GM23338 (cell line): ENCODE measurements at regions not wholly inside any gene's neighbourhood (a gene's known extent, or its start where the extent isn't known, plus 50 kb on each side); places are given as distances from the start of the nearest gene placed in this dataset.

Source experiments
- ATAC-seq: fragments of 200-7000 bp; cut with Tn5 transposase; 3 replicates; pipeline ENCODE4 v1.9.1; 2020
- DNase-seq: peaks from one replicate; pipeline ENCODE4 v3.0.0-alpha.2; 2015; ENCODE audit warnings: low spot score
- H2AFZ ChIP-seq: fragments of 200-600 bp; sonication (generic); 2 replicates; pipeline ENCODE4 v1.8.0; 2016; ENCODE audit warnings: antibody characterized with exemption, mild to moderate bottlenecking, moderate library complexity
- H3F3A ChIP-seq: fragments of 200-600 bp; sonication (generic); replicated peaks from 2 replicates; pipeline ENCODE4 v1.8.0; 2017; ENCODE audit warnings: antibody characterized with exemption, mixed run types, low read depth
- H3K27ac ChIP-seq: fragments of 200-600 bp; sonication (generic); 2 replicates; pipeline ENCODE4 v1.6.1; 2016; ENCODE audit warnings: low read depth
- H3K27me3 ChIP-seq: fragments of 200-600 bp; sonication (generic); 2 replicates; pipeline ENCODE4 v1.8.0; 2016; ENCODE audit warnings: mild to moderate bottlenecking, mixed run types, moderate library complexity; ENCODE audit not compliant: insufficient read depth
- H3K36me3 ChIP-seq: fragments of 200-600 bp; sonication (generic); 2 replicates; pipeline ENCODE4 v1.8.0; 2016; ENCODE audit warnings: mild to moderate bottlenecking; ENCODE audit not compliant: insufficient read depth
- H3K4me1 ChIP-seq: fragments of 200-600 bp; sonication (generic); 2 replicates; pipeline ENCODE4 v1.8.0; 2016; ENCODE audit warnings: mild to moderate bottlenecking, moderate library complexity; ENCODE audit not compliant: insufficient read depth
- H3K4me2 ChIP-seq: fragments of 200-600 bp; sonication (generic); 2 replicates; pipeline ENCODE4 v1.7.1; 2017; ENCODE audit warnings: mixed run types
- H3K4me3 ChIP-seq: fragments of 200-600 bp; sonication (generic); 2 replicates; pipeline ENCODE4 v1.6.1; 2016; ENCODE audit warnings: mixed run types
- H3K79me2 ChIP-seq: fragments of 200-600 bp; sonication (generic); replicated peaks from 2 replicates; pipeline ENCODE4 v1.8.0; 2017; ENCODE audit warnings: mild to moderate bottlenecking; ENCODE audit not compliant: insufficient read depth
- H3K9me2 ChIP-seq: fragments of 200-600 bp; sonication (generic); 2 replicates; pipeline ENCODE4 v1.8.0; 2017; ENCODE audit not compliant: insufficient read depth
- H4K20me1 ChIP-seq: fragments of 200-600 bp; sonication (generic); replicated peaks from 2 replicates; pipeline ENCODE4 v1.8.0; 2017; ENCODE audit warnings: mild to moderate bottlenecking; ENCODE audit not compliant: insufficient read depth
- H3K27ac Mint-ChIP-seq: 2 replicates; pipeline ENCODE4 v1.8.0; 2020; ENCODE audit warnings: inconsistent platforms, mild to moderate bottlenecking, moderate library complexity, mixed read lengths
- H3K27me3 Mint-ChIP-seq: 3 replicates; pipeline ENCODE4 v1.8.0; 2022; ENCODE audit warnings: low read depth, mild to moderate bottlenecking, moderate library complexity, mixed read lengths, inconsistent platforms; ENCODE audit not compliant: insufficient read depth, poor library complexity
- H3K36me3 Mint-ChIP-seq: 3 replicates; pipeline ENCODE4 v1.8.0; 2021; ENCODE audit warnings: low read depth, mild to moderate bottlenecking, inconsistent platforms, moderate library complexity, mixed read lengths
- H3K4me1 Mint-ChIP-seq: 3 replicates; pipeline ENCODE4 v1.8.0; 2020; ENCODE audit warnings: mild to moderate bottlenecking, inconsistent platforms, mixed read lengths
- H3K4me3 Mint-ChIP-seq: 3 replicates; pipeline ENCODE4 v1.8.0; 2021; ENCODE audit warnings: moderate library complexity, mild to moderate bottlenecking, inconsistent platforms, mixed read lengths
- H3K9me3 Mint-ChIP-seq: 3 replicates; pipeline ENCODE4 v1.8.0; 2020; ENCODE audit warnings: moderate library complexity, mild to moderate bottlenecking, inconsistent platforms, mixed read lengths
- CREB1 ChIP-seq: fragments of 250-450 bp; sonication (Bioruptor Pico); IDR thresholded peaks from 2 replicates; pipeline ENCODE4 v1.5.0; 2020; ENCODE audit warnings: low read depth, mild to moderate bottlenecking, moderate library complexity
- EZH2phosphoT487 ChIP-seq: fragments of 200-600 bp; sonication (generic); IDR thresholded peaks from one replicate; pipeline ENCODE4 v1.8.1; 2018; ENCODE audit warnings: antibody characterized with exemption; ENCODE audit not compliant: unreplicated experiment
- JUNB ChIP-seq: IDR thresholded peaks from one replicate; pipeline ENCODE4 v1.6.1; 2016; ENCODE audit warnings: antibody characterized with exemption; ENCODE audit not compliant: unreplicated experiment
- NANOG ChIP-seq: IDR thresholded peaks from 2 replicates; pipeline ENCODE4 v1.6.1; 2016; ENCODE audit warnings: antibody characterized with exemption, borderline replicate concordance
- POLR2AphosphoS5 ChIP-seq: IDR thresholded peaks from 2 replicates; pipeline ENCODE4 v1.6.1; 2016; ENCODE audit warnings: antibody characterized with exemption, low read depth
- STAT1 ChIP-seq: IDR thresholded peaks from one replicate; pipeline ENCODE4 v1.6.1; 2016; ENCODE audit warnings: antibody characterized with exemption; ENCODE audit not compliant: unreplicated experiment
- TF ChIP-seq, protein P1 (sequence below): IDR thresholded peaks from one replicate; pipeline ENCODE4 v1.6.1; 2018; ENCODE audit warnings: antibody characterized with exemption; ENCODE audit not compliant: unreplicated experiment
- TF ChIP-seq, protein P2 (sequence below): fragments of 250-450 bp; sonication (Bioruptor Pico); IDR thresholded peaks from 2 replicates; pipeline ENCODE4 v1.5.0; 2020; ENCODE audit warnings: mild to moderate bottlenecking, moderate library complexity
- TF ChIP-seq, protein P3 (sequence below): IDR thresholded peaks from 2 replicates; pipeline ENCODE4 v1.6.1; 2016; ENCODE audit warnings: antibody characterized with exemption

DNA sequence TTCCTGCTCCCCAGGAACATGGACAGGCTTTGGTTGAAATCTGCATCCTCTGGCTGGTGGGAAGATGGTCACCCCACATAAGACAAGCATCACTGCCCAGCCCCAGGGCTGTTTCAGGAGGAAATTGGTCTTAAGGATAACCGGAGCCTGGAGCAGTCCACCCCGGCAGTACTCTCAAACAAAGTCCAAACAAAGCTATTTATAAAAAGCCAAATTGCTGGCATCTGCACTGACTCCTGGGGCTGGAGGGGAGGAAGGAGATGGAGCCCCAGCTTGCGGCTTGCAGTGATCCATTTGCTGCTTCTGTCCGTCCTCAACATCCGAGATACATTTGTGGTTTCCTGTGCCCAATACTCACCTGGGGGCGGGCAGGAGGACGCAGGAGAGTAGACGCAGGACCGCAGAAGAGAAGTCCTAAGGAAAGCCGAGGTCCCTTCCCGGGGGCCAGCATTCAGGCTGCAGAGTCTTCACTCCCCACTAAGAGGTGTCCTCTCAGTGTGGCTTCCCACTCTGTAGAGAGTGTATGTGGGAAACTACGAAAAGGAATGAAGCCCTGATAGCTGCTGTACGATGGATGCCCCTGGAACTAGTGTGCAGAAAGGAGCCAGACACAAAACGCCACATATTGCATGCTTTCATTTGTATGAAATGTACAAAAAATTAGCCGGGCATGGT lies 107.3 kb upstream of the FGF3 start:
- peaks cover 6% of the 10 kb centered on the region; the same call in 2 of the 3 replicates for H3K4me1 Mint-ChIP-seq
- no peaks in the 10 kb centered on the region for H3K36me3 Mint-ChIP-seq
- H3K4me3 ChIP-seq, result no peak overlapping the region
- H3K79me2 ChIP-seq, result no peaks in the 10 kb centered on the region
- no peak overlapping the region for H3K4me3 Mint-ChIP-seq
- no peak overlapping the region for H3K27ac Mint-ChIP-seq
- H2AFZ ChIP-seq, result no peak overlapping the region
- H4K20me1 ChIP-seq, result no peaks in the 10 kb centered on the region
- ATAC-seq (no peak), DNase-seq (no peak)
- no peak overlapping the region for H3K4me2 ChIP-seq
- H3K9me2 ChIP-seq, result no peaks in the 10 kb centered on the region
- H3K9me3 Mint-ChIP-seq, result no peaks in the 10 kb centered on the region
- H3F3A ChIP-seq, result no peaks in the 10 kb centered on the region
- no peaks in the 10 kb centered on the region for H3K27me3 ChIP-seq
- no peaks in the 10 kb centered on the region for H3K4me1 ChIP-seq
- H3K27ac ChIP-seq, result no peak overlapping the region
- no peaks in the 10 kb centered on the region for H3K36me3 ChIP-seq
- peaks cover 4% of the 10 kb centered on the region for H3K27me3 Mint-ChIP-seq
- TF ChIP-seq EZH2phosphoT487 (no peak), NANOG (no peak), JUNB (no peak), POLR2AphosphoS5 (no peak), CREB1 (CRISPR knock-in tag) (no peak), STAT1 (no peak)
- TF ChIP-seq, protein P1, sequence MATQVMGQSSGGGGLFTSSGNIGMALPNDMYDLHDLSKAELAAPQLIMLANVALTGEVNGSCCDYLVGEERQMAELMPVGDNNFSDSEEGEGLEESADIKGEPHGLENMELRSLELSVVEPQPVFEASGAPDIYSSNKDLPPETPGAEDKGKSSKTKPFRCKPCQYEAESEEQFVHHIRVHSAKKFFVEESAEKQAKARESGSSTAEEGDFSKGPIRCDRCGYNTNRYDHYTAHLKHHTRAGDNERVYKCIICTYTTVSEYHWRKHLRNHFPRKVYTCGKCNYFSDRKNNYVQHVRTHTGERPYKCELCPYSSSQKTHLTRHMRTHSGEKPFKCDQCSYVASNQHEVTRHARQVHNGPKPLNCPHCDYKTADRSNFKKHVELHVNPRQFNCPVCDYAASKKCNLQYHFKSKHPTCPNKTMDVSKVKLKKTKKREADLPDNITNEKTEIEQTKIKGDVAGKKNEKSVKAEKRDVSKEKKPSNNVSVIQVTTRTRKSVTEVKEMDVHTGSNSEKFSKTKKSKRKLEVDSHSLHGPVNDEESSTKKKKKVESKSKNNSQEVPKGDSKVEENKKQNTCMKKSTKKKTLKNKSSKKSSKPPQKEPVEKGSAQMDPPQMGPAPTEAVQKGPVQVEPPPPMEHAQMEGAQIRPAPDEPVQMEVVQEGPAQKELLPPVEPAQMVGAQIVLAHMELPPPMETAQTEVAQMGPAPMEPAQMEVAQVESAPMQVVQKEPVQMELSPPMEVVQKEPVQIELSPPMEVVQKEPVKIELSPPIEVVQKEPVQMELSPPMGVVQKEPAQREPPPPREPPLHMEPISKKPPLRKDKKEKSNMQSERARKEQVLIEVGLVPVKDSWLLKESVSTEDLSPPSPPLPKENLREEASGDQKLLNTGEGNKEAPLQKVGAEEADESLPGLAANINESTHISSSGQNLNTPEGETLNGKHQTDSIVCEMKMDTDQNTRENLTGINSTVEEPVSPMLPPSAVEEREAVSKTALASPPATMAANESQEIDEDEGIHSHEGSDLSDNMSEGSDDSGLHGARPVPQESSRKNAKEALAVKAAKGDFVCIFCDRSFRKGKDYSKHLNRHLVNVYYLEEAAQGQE, result no peak
- TF ChIP-seq, protein P2, sequence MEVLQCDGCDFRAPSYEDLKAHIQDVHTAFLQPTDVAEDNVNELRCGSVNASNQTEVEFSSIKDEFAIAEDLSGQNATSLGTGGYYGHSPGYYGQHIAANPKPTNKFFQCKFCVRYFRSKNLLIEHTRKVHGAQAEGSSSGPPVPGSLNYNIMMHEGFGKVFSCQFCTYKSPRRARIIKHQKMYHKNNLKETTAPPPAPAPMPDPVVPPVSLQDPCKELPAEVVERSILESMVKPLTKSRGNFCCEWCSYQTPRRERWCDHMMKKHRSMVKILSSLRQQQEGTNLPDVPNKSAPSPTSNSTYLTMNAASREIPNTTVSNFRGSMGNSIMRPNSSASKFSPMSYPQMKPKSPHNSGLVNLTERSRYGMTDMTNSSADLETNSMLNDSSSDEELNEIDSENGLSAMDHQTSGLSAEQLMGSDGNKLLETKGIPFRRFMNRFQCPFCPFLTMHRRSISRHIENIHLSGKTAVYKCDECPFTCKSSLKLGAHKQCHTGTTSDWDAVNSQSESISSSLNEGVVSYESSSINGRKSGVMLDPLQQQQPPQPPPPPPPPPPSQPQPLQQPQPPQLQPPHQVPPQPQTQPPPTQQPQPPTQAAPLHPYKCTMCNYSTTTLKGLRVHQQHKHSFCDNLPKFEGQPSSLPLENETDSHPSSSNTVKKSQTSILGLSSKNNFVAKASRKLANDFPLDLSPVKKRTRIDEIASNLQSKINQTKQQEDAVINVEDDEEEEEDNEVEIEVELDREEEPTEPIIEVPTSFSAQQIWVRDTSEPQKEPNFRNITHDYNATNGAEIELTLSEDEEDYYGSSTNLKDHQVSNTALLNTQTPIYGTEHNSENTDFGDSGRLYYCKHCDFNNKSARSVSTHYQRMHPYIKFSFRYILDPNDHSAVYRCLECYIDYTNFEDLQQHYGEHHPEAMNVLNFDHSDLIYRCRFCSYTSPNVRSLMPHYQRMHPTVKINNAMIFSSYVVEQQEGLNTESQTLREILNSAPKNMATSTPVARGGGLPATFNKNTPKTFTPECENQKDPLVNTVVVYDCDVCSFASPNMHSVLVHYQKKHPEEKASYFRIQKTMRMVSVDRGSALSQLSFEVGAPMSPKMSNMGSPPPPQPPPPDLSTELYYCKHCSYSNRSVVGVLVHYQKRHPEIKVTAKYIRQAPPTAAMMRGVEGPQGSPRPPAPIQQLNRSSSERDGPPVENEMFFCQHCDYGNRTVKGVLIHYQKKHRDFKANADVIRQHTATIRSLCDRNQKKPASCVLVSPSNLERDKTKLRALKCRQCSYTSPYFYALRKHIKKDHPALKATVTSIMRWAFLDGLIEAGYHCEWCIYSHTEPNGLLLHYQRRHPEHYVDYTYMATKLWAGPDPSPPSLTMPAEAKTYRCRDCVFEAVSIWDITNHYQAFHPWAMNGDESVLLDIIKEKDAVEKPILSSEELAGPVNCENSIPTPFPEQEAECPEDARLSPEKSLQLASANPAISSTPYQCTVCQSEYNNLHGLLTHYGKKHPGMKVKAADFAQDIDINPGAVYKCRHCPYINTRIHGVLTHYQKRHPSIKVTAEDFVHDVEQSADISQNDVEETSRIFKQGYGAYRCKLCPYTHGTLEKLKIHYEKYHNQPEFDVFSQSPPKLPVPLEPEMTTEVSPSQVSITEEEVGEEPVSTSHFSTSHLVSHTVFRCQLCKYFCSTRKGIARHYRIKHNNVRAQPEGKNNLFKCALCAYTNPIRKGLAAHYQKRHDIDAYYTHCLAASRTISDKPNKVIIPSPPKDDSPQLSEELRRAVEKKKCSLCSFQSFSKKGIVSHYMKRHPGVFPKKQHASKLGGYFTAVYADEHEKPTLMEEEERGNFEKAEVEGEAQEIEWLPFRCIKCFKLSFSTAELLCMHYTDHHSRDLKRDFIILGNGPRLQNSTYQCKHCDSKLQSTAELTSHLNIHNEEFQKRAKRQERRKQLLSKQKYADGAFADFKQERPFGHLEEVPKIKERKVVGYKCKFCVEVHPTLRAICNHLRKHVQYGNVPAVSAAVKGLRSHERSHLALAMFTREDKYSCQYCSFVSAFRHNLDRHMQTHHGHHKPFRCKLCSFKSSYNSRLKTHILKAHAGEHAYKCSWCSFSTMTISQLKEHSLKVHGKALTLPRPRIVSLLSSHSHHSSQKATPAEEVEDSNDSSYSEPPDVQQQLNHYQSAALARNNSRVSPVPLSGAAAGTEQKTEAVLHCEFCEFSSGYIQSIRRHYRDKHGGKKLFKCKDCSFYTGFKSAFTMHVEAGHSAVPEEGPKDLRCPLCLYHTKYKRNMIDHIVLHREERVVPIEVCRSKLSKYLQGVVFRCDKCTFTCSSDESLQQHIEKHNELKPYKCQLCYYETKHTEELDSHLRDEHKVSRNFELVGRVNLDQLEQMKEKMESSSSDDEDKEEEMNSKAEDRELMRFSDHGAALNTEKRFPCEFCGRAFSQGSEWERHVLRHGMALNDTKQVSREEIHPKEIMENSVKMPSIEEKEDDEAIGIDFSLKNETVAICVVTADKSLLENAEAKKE, result no peak
- TF ChIP-seq, protein P3, sequence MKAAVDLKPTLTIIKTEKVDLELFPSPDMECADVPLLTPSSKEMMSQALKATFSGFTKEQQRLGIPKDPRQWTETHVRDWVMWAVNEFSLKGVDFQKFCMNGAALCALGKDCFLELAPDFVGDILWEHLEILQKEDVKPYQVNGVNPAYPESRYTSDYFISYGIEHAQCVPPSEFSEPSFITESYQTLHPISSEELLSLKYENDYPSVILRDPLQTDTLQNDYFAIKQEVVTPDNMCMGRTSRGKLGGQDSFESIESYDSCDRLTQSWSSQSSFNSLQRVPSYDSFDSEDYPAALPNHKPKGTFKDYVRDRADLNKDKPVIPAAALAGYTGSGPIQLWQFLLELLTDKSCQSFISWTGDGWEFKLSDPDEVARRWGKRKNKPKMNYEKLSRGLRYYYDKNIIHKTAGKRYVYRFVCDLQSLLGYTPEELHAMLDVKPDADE, result no peak
